SK-N-MC (cell line): ENCODE measurements at regions not wholly inside any gene's neighbourhood (a gene's known extent, or its start where the extent isn't known, plus 50 kb on each side); places are given as distances from the start of the nearest gene placed in this dataset.

Source experiments
- DNase-seq: peaks from one replicate; pipeline ENCODE4 v3.0.0-alpha.2; 2011; ENCODE audit warnings: low read depth, low spot score
- H3K27ac ChIP-seq: fragments of 200-600 bp; sonication (generic); 2 replicates; pipeline ENCODE4 v1.5.1; 2016; ENCODE audit warnings: mixed run types
- H3K36me3 ChIP-seq: fragments of 200-600 bp; sonication (generic); 2 replicates; pipeline ENCODE4 v1.6.1; 2017; ENCODE audit warnings: antibody characterized with exemption, low read length, mixed read lengths; ENCODE audit not compliant: insufficient read depth
- H3K4me3 ChIP-seq: fragments of 200-600 bp; sonication (generic); 2 replicates; pipeline ENCODE4 v1.5.1; 2016
- H3K9ac ChIP-seq: fragments of 200-600 bp; sonication (generic); 2 replicates; pipeline ENCODE4 v1.8.0; 2017; ENCODE audit warnings: mixed run types, mixed read lengths; ENCODE audit not compliant: insufficient read length
- H3K9me3 ChIP-seq: fragments of 200-600 bp; sonication (generic); 2 replicates; pipeline ENCODE4 v1.6.1; 2017; ENCODE audit warnings: low read depth, mild to moderate bottlenecking, antibody characterized with exemption, low read length, moderate library complexity, mixed read lengths
- EZH2 ChIP-seq: fragments of 200-600 bp; sonication (generic); IDR thresholded peaks from one replicate; pipeline ENCODE4 v1.6.1; 2017; ENCODE audit warnings: antibody characterized with exemption
- FOXP2 ChIP-seq: optimal IDR thresholded peaks from 2 replicates; pipeline ENCODE3; 2011; ENCODE audit warnings: mild to moderate bottlenecking, moderate library complexity; ENCODE audit not compliant: insufficient read depth; ENCODE audit errors: extremely low read length, control extremely low read depth
- POLR2AphosphoS5 ChIP-seq: IDR thresholded peaks from 2 replicates; pipeline ENCODE4 v1.6.1; 2012; ENCODE audit warnings: mild to moderate bottlenecking, low read depth, low read length, borderline replicate concordance

DNA sequence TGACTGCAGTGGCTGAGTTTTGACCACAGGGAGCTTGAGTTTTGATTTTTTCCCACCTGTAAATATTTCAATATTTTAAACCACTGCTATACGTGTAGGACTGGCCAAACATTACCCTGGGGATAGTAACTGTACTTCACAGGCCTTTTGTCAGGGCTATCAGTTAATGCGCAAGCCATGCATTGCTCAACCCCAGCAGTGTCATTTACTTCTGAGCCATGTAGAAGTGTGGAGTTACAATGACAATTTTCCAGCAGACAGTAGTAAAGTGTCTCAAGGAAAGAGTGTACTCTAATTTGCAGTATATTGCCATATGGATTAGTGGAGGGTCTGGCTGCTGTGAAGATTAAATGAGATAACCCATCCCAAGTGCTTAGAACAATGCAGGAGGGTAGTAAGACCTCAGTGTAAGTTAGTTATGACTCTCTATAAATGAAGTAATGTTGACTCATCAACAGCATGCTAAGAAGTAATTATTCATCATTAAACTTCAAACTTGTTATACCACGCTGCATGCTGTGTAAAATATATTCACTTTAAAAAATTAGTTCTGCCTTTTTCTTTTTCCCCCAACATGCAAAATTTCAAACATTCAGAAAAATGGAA lies 489.2 kb downstream of the KDM4C start:
- no peak for DNase-seq
- TF ChIP-seq EZH2, result no peak
- TF ChIP-seq FOXP2, result no peak
- no peak for TF ChIP-seq POLR2AphosphoS5
- H3K4me3 ChIP-seq, result no peak overlapping the region
- no peak overlapping the region for H3K27ac ChIP-seq
- no peak overlapping the region for H3K9ac ChIP-seq
- no peaks in the 10 kb centered on the region for H3K9me3 ChIP-seq
- no peaks in the 10 kb centered on the region for H3K36me3 ChIP-seq

DNA sequence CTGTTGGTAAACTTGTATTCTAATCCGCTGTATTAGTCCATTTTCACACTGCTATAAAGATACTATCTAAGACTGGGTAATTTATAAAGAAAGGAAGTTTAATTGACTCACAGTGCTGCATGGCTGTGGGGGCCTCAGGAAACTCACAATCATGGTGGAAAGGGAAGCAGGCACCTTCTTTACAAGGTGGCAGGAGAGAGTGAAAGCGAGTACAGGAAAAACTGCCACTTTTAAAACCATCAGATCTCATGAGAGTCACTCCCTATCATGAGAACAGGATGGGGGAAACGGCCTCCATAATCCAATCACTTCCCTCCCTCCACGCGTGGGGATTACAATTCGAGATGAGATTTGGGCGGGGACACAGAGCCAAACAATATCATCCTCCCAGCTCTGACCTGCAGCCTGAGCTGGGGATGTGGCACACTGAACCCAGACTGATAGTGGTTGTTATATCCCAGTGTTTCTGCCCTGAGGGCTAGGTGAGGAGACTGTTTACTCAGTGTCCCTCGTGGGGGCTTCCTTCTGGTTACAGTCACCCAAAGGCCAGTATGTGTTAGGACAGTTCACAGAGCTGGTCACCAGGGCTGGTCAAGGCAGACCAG lies 488.3 kb downstream of the KDM4C start:
- Histone ChIP-seq H3K27ac (no peak overlapping the region), H3K36me3 (no peaks in the 10 kb centered on the region), H3K9ac (no peak overlapping the region), H3K9me3 (no peaks in the 10 kb centered on the region), H3K4me3 (no peak overlapping the region)
- TF ChIP-seq POLR2AphosphoS5, result no peak
- DNase-seq, result no peak

DNA sequence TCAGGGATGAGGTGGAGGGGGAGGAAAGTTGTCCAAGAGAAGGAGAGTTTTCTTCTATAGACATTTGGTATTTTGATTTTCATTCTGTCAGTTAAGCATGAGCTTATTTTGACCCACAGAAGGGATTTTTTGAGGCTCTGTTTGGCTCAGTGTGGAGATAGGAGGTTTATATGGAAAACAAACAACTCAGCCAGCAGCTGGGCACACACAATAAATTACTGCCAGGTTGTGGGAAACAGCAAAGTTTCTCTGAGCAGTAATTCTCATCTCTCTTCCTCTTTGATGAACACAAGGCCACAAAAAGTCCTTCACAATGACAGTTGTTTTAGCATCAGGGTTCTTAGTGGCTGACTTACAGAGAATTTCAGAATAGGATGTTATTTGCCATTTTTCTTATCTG lies 486.1 kb downstream of the KDM4C start:
- no peak overlapping the region for H3K27ac ChIP-seq
- no peaks in the 10 kb centered on the region for H3K9me3 ChIP-seq
- DNase-seq, result no peak
- H3K36me3 ChIP-seq, result no peaks in the 10 kb centered on the region
- H3K4me3 ChIP-seq, result no peak overlapping the region
- H3K9ac ChIP-seq, result no peak overlapping the region
- TF ChIP-seq EZH2 (no peak), FOXP2 (no peak), POLR2AphosphoS5 (no peak)

DNA sequence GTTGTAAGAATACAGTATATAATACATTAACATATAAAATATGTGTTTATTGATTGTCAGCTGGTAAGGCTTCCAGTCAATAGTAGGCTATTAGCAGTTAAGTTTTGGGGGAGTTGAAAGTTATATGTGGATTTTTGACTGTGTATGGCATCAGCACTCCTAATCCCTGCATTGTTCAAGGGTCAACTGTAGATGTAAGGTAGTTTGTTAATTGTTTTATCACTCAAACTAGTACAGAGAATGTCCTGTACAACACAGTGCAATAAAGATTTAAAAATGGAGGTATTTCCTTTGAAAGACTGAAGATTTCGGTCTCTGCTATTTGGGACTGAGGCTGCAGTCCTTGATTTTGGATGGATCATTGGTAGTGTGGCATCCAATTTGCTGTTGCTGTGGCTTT lies 484.4 kb downstream of the KDM4C start:
- Histone ChIP-seq H3K4me3 (no peak overlapping the region), H3K27ac (no peak overlapping the region), H3K9me3 (no peaks in the 10 kb centered on the region), H3K9ac (no peak overlapping the region), H3K36me3 (no peaks in the 10 kb centered on the region)
- TF ChIP-seq POLR2AphosphoS5, result no peak
- no peak for TF ChIP-seq EZH2
- TF ChIP-seq FOXP2, result no peak
- no peak for DNase-seq

DNA sequence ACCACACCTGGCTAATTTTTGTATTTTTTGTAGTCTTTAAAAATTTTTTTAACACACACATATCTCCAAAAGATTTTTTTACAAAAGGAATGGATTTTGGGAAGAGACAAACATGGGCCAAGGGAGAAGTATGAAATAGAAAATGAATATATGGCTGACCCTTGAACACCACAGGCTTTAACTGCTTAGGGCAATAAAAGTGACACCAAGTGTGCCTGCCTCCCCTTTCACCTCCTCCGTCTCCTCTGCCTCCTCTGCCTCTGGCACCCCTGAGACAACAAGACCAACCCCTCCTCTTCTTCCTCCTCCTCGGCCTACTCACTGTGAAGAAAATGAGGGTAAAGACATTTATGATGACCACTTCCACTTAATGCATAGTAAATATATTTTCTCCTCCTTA lies 483.9 kb downstream of the KDM4C start:
- Histone ChIP-seq H3K36me3 (no peaks in the 10 kb centered on the region), H3K27ac (no peak overlapping the region), H3K9me3 (no peaks in the 10 kb centered on the region), H3K4me3 (no peak overlapping the region), H3K9ac (no peak overlapping the region)
- no peak for DNase-seq
- TF ChIP-seq POLR2AphosphoS5 (no peak), FOXP2 (no peak), EZH2 (no peak)

DNA sequence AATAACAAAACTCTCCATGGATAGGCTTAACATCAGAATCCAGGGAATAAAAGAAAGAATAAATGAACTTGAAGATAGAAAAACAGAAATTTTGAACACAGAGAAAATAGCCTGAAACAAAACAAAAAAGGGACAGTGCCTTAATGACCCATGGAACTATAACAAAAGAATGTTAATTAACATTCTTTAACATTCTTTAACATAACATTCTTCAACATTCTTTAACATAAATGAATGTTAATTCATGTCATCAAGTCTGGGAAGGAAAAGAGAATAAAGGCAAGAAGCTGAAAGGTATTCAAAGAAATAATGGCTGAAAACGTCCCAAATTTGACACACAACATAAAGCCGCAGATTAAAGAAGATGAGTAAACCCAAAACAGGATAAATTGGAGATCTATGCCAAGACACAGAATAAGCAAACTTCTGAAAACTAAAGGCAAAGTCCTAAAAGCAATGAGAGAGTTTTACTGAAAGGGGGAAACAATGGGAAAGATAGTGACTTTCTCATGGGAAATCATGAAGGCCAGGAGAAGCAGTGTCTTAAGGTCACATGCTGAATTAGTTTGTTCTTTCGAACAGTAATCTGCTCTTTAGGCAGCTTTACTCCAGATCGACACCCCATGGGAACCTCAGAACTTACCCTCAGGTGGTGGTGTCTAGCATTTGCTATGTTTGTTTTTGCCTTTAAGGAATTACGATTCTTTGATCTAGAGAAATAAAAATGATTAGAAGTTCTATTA lies 483.0 kb downstream of the KDM4C start:
- H3K27ac ChIP-seq, result no peak overlapping the region
- DNase-seq, result no peak

DNA sequence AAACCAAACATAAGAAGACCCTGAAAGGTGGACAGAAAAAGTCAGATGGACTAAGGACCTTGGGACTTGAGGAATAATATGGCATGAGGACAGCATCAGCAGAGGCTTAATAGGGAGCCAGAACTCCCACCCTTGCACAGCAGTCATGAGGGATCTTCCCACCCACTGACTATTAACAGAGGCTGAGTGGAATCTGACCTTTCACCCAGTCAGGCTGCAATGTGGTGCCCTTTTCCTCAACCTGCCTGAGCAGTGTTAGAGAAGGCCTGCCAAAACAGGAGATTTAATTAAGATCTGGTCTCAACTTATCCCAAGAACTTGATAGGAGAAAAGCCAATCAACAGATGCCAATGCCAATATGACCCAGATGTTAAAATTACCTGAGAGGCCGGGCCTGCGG lies 481.9 kb downstream of the KDM4C start:
- no peak for DNase-seq
- Histone ChIP-seq H3K4me3 (no peak overlapping the region), H3K9me3 (no peaks in the 10 kb centered on the region), H3K9ac (no peak overlapping the region), H3K36me3 (no peaks in the 10 kb centered on the region), H3K27ac (no peak overlapping the region)
- TF ChIP-seq FOXP2, result no peak
- TF ChIP-seq POLR2AphosphoS5, result no peak
- no peak for TF ChIP-seq EZH2

More for the DNA sequence above, 483.0 kb downstream of the KDM4C start:
- no peaks in the 10 kb centered on the region for H3K9me3 ChIP-seq
- no peak overlapping the region for H3K4me3 ChIP-seq
- no peaks in the 10 kb centered on the region for H3K36me3 ChIP-seq
- TF ChIP-seq FOXP2 (no peak), POLR2AphosphoS5 (no peak), EZH2 (no peak)
- H3K9ac ChIP-seq, result no peak overlapping the region

DNA sequence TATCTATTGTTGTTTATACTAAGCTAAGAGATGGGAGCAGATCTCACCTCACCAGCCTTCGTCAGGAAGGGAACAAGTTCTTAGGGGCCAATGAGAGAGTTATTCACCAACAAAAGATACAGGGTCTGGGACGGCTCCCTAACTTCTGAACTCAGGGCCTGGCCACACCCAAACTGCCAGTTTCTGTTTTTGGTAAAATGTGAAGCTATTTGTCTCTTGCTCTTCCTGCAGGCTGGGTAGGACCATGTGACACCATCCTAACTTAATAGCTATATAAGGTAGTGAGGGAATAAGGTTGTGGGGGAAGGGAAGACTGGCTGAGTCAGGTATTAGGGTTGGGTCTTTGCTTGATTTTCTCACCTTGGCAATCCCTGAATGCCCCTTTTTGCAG lies 480.5 kb downstream of the KDM4C start:
- H3K9me3 ChIP-seq, result no peaks in the 10 kb centered on the region
- DNase-seq, result no peak
- H3K27ac ChIP-seq, result no peak overlapping the region
- no peaks in the 10 kb centered on the region for H3K36me3 ChIP-seq
- H3K4me3 ChIP-seq, result no peak overlapping the region
- H3K9ac ChIP-seq, result no peak overlapping the region
- TF ChIP-seq POLR2AphosphoS5 (no peak), FOXP2 (no peak), EZH2 (no peak)
